ENCODE measurements at regions not wholly inside any gene's neighbourhood (a gene's known extent, or its start where the extent isn't known, plus 50 kb on each side); places are given as distances from the start of the nearest gene placed in this dataset.

DNA sequence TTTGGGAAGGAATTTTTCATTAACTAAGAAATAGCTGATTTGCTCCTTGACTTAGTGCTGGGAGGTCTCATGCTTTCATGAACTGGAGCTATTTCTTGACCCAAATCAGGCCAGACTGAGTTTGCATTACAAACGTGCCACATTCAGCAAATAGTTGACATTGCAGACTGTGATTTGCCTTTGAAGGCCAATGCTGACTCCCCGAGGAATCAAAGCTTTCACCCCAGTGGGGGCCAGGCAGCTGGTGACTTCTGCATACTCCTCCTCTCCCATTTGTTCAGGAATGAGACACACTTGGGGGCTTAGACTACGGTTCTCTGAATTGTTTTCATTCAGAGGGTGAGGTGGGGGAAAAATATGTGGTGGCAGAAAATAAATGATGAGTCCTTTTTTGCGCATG, 111.0 kb upstream of the JAZF1 start:
- no peak for TF ChIP-seq POLR2A (IDR thresholded peaks at IDR 0.05)
- TF ChIP-seq, protein P1, sequence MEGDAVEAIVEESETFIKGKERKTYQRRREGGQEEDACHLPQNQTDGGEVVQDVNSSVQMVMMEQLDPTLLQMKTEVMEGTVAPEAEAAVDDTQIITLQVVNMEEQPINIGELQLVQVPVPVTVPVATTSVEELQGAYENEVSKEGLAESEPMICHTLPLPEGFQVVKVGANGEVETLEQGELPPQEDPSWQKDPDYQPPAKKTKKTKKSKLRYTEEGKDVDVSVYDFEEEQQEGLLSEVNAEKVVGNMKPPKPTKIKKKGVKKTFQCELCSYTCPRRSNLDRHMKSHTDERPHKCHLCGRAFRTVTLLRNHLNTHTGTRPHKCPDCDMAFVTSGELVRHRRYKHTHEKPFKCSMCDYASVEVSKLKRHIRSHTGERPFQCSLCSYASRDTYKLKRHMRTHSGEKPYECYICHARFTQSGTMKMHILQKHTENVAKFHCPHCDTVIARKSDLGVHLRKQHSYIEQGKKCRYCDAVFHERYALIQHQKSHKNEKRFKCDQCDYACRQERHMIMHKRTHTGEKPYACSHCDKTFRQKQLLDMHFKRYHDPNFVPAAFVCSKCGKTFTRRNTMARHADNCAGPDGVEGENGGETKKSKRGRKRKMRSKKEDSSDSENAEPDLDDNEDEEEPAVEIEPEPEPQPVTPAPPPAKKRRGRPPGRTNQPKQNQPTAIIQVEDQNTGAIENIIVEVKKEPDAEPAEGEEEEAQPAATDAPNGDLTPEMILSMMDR (IDR thresholded peaks at IDR 0.05) = no peak
